RWPE2 (cell line): ENCODE measurements at regions not wholly inside any gene's neighbourhood (a gene's known extent, or its start where the extent isn't known, plus 50 kb on each side); places are given as distances from the start of the nearest gene placed in this dataset.

Experiments used
- ATAC-seq: fragments of 200-7000 bp; cut with Tn5 transposase; 3 replicates; pipeline ENCODE4 v1.9.1; 2021; ENCODE audit warnings: low read depth
- DNase-seq: peaks from one replicate; pipeline ENCODE4 v3.0.0-alpha.2; 2020; ENCODE audit warnings: low spot score
- H3K27ac ChIP-seq: fragments of 450-650 bp; 2 replicates; pipeline ENCODE4 v1.5.1; 2017; ENCODE audit warnings: mild to moderate bottlenecking; ENCODE audit not compliant: poor library complexity, severe bottlenecking
- H3K27me3 ChIP-seq: fragments of 250-450 bp; sonication (Bioruptor Pico); 2 replicates; pipeline ENCODE4 v1.5.1; 2021; ENCODE audit warnings: mild to moderate bottlenecking, moderate library complexity; ENCODE audit not compliant: insufficient read depth, poor library complexity, severe bottlenecking
- H3K36me3 ChIP-seq: fragments of 250-450 bp; sonication (Bioruptor Pico); 2 replicates; pipeline ENCODE4 v1.5.1; 2020; ENCODE audit warnings: low read depth, mild to moderate bottlenecking, moderate library complexity
- H3K4me1 ChIP-seq: fragments of 250-450 bp; sonication (Bioruptor Pico); 2 replicates; pipeline ENCODE4 v1.5.1; 2021; ENCODE audit warnings: mild to moderate bottlenecking, moderate library complexity; ENCODE audit not compliant: insufficient read depth, poor library complexity, severe bottlenecking
- H3K4me3 ChIP-seq: fragments of 250-450 bp; sonication (Bioruptor Pico); 2 replicates; pipeline ENCODE4 v1.5.1; 2021; ENCODE audit warnings: mild to moderate bottlenecking, moderate library complexity; ENCODE audit not compliant: severe bottlenecking
- H3K9me3 ChIP-seq: fragments of 250-450 bp; sonication (Bioruptor Pico); 2 replicates; pipeline ENCODE4 v1.5.1; 2021; ENCODE audit warnings: mild to moderate bottlenecking, moderate library complexity; ENCODE audit not compliant: severe bottlenecking
- CTCF ChIP-seq: fragments of 450-650 bp; IDR thresholded peaks from one replicate; pipeline ENCODE4 v1.5.1; 2017; ENCODE audit warnings: mild to moderate bottlenecking, moderate library complexity; ENCODE audit not compliant: poor library complexity, severe bottlenecking

DNA sequence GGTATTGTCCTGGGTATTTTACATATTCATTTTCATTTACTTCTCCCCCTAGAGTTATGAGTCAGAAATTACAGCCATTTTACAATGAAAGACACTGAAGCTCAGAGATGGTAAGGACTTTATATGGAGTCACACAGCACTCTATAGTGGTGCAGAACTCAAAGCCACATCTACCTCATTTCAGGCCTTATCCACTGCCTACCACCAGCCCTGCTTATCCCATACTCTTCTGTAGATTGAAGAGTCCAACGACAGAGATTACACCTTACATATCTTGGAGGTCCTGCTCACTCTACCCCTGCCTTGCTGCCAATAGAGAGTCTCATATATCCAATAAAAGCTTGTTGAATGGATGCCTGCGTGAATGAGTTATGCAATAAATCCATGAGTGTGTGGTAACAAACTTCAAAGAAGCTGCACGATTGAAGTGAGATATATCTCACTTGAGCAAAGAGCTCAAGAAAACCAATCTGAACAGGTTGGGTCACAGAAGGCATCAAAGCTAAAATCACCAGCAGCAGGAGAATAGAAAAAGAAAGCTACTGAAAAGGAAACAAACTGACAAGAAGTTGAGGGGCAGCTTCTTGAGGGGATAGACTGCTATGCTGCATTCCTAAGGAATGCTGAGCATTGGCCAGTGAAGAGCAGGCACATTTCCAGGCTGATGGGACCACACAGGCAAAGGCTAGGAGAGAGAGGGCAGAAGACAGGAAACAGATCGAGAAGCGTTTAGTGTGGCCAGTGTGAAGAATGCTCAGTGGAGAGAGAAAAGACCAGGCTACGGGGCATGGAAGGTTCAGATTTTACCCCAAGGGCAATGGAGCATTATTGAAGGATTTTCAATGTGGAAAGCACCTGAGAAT is 585.6 kb downstream of the DHX35 start:
- peak; percentile 26 for TF ChIP-seq CTCF
- Histone ChIP-seq H3K4me3 (no peak overlapping the region), H3K36me3 (no peaks in the 10 kb centered on the region), H3K4me1 (no peaks in the 10 kb centered on the region), H3K9me3 (peaks cover 2% of the 10 kb centered on the region), H3K27ac (no peak overlapping the region), H3K27me3 (no peaks in the 10 kb centered on the region)
- DNase-seq = no peak
- no peak for ATAC-seq

DNA sequence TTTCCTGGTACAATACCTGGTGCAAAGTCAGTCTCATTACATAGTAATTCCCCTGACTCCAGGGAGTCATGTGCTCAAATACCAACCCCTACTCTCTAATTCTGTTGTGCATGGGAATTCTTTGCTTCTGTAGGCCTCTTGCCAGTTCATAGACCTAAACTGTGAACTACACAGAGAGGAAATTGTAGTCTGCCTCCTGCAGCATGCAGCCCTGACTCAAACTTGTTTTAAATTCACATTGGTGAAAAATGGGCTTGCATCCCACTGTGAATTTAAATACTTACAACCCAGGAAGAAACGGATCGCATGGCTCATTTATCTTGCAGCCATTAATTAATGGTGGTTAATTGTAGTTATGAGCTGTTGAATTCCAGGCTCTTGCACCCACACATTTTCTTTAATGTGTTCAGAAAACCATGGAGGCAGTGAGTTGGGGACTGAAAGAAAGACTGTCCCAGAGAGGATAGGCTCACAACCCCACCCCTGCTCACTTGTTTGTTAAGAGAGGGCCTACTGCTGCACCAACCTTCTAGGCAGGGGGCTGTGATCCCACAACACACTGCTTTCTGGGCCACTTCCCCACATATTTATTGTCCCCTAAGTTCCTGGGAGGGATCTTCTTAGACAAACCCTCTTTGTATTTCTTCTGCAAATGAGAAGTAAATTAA is 579.1 kb downstream of the DHX35 start:
- H3K4me3 ChIP-seq = no peak overlapping the region
- TF ChIP-seq CTCF = no peak
- H3K27ac ChIP-seq = no peak overlapping the region
- H3K27me3 ChIP-seq = no peaks in the 10 kb centered on the region
- no peaks in the 10 kb centered on the region for H3K36me3 ChIP-seq
- DNase-seq (no peak), ATAC-seq (no peak)
- no peaks in the 10 kb centered on the region for H3K4me1 ChIP-seq
- no peaks in the 10 kb centered on the region for H3K9me3 ChIP-seq

DNA sequence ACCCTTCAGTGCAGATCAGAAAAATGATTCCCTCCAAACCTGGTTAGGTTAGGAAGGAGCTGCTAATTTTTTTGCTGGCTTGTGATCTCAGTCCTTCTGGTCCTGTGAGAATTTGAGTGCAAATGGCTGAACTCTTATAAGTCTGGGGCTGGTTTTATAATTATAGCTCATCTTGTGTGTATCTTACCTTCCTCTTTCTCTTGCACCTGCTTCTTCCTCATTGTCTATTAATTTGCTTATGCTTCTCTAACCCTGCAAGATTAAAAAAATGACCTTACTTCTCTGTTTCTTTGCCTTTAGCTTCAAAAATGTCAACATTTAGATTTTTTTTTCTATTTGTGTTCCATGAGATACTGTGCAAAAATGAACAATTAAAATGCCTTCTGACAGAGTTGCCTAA is 576.2 kb downstream of the DHX35 start:
- H3K4me3 ChIP-seq = no peak overlapping the region
- H3K9me3 ChIP-seq = no peaks in the 10 kb centered on the region
- no peak overlapping the region for H3K27ac ChIP-seq
- H3K4me1 ChIP-seq = no peaks in the 10 kb centered on the region
- TF ChIP-seq CTCF = no peak
- no peaks in the 10 kb centered on the region for H3K36me3 ChIP-seq
- DNase-seq = no peak
- H3K27me3 ChIP-seq = no peaks in the 10 kb centered on the region
- ATAC-seq = no peak

DNA sequence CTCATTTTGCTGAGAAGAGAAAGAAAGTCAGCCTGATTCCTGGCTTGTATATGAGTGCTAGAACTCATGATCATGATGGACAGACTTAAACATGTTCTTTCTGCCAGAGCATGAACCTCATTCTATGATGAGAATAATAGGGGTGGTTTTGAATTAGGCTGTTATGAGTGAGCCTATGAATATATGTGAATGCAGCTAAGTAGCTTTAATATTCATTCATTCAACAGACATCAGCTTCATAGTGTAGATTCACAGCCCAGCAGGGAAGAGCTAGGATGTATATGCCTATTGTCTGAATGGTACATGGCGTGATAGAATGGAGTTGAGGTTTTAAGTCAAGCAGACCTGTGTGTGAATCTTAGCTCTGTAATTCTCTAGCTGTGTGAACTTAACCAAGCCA is 573.2 kb downstream of the DHX35 start:
- ATAC-seq = no peak
- Histone ChIP-seq H3K36me3 (no peaks in the 10 kb centered on the region), H3K4me1 (no peaks in the 10 kb centered on the region), H3K4me3 (no peak overlapping the region), H3K27ac (no peak overlapping the region), H3K27me3 (no peaks in the 10 kb centered on the region), H3K9me3 (no peaks in the 10 kb centered on the region)
- no peak for DNase-seq
- no peak for TF ChIP-seq CTCF

DNA sequence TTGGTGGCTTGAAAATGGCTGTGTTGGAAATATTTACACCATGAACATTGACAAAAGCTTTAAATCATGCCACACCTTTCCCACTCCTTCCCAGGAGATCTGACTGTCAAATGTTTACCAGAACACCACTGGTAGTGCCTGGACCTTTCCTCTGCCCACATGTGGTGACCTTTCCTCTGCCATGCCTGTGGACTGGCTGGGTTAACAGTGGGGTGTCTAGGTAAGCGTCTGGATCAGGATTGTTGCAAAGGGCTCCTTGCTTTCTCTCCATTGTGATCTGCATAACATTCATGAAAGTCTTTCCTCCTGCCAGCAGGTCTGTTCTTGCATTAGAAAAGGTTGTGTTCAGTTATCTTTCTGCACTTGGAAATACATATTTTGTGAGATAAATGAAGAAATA is 572.7 kb downstream of the DHX35 start:
- no peak for TF ChIP-seq CTCF

More for the DNA sequence above, 572.7 kb downstream of the DHX35 start:
- Histone ChIP-seq H3K4me1 (no peaks in the 10 kb centered on the region), H3K4me3 (no peak overlapping the region), H3K9me3 (no peaks in the 10 kb centered on the region), H3K27ac (no peak overlapping the region), H3K36me3 (no peaks in the 10 kb centered on the region), H3K27me3 (no peaks in the 10 kb centered on the region)
- DNase-seq (no peak), ATAC-seq (no peak)
